Pulmonary artery endothelial cell (primary cell): ENCODE measurements at regions not wholly inside any gene's neighbourhood (a gene's known extent, or its start where the extent isn't known, plus 50 kb on each side); places are given as distances from the start of the nearest gene placed in this dataset.
"Not testable (repeated sequence)": the region's sequence is repeated elsewhere in the genome, so short reads cannot be mapped to it uniquely, and the experiment has no call there.

Experiments
- DNase-seq: peaks from one replicate; pipeline ENCODE4 v3.0.0-alpha.2; 2011; ENCODE audit warnings: low read depth, low spot score

GRCh38 chr1:95754412-95754811, 520.4 kb downstream of the RWDD3 start:
- DNase-seq: no peak

GRCh38 chr1:95766036-95766435, 532.0 kb downstream of the RWDD3 start:
- no peak for DNase-seq

- no peak for DNase-seq
Measured at GRCh38 chr1:95770581-95770980, 536.6 kb downstream of the RWDD3 start.

- no peak for DNase-seq
Measured at GRCh38 chr1:95778217-95778616, 544.2 kb downstream of the RWDD3 start.

- no peak for DNase-seq
Measured at GRCh38 chr1:95780836-95781235, 546.8 kb downstream of the RWDD3 start.

GRCh38 chr1:95790136-95790535, 556.1 kb downstream of the RWDD3 start:
- no peak for DNase-seq

- no peak for DNase-seq
Measured at GRCh38 chr1:95793893-95794292, 559.9 kb downstream of the RWDD3 start.

GRCh38 chr1:95797761-95798160, 563.8 kb downstream of the RWDD3 start:
- not testable (repeated sequence) for DNase-seq

- no peak for DNase-seq
Measured at GRCh38 chr1:95806171-95806570, 572.2 kb downstream of the RWDD3 start.

GRCh38 chr1:95809391-95809790, 575.4 kb downstream of the RWDD3 start:
- DNase-seq: no peak

- DNase-seq: no peak
Measured at GRCh38 chr1:95815511-95815910, 581.5 kb downstream of the RWDD3 start.

- no peak for DNase-seq
Measured at GRCh38 chr1:95829556-95829955, 595.5 kb downstream of the RWDD3 start.

GRCh38 chr1:95832370-95832769, 598.4 kb downstream of the RWDD3 start:
- DNase-seq: no peak

- DNase-seq: no peak
Measured at GRCh38 chr1:95849439-95849838, 615.4 kb downstream of the RWDD3 start.

GRCh38 chr1:95850165-95850649, 616.2 kb downstream of the RWDD3 start:
- DNase-seq: no peak

- DNase-seq: no peak
Measured at GRCh38 chr1:95850763-95851162, 616.8 kb downstream of the RWDD3 start.

GRCh38 chr1:95852483-95853070, 618.6 kb downstream of the RWDD3 start:
- no peak for DNase-seq

- no peak for DNase-seq
Measured at GRCh38 chr1:95854457-95854856, 620.4 kb downstream of the RWDD3 start.

- DNase-seq: no peak
Measured at GRCh38 chr1:95863086-95863485, 629.1 kb downstream of the RWDD3 start.

GRCh38 chr1:95865769-95866168, 631.8 kb downstream of the RWDD3 start:
- no peak for DNase-seq

- DNase-seq: no peak
Measured at GRCh38 chr1:95876276-95876675, 642.3 kb downstream of the RWDD3 start.

GRCh38 chr1:95879498-95880050, 645.6 kb downstream of the RWDD3 start:
- no peak for DNase-seq

- no peak for DNase-seq
Measured at GRCh38 chr1:95888941-95889390, 655.0 kb downstream of the RWDD3 start.
